H1 (cell line): ENCODE measurements at regions not wholly inside any gene's neighbourhood (a gene's known extent, or its start where the extent isn't known, plus 50 kb on each side); places are given as distances from the start of the nearest gene placed in this dataset.

Experiments
- BRCA1 ChIP-seq: IDR thresholded peaks from 2 replicates; pipeline ENCODE4 v1.6.1; 2012; ENCODE audit warnings: low read depth, low read length, improper control_type of control experiment
- CHD1 ChIP-seq: IDR thresholded peaks from 2 replicates; pipeline ENCODE4 v1.6.1; 2012; ENCODE audit warnings: low read depth, low read length, improper control_type of control experiment
- CREB1 ChIP-seq: IDR thresholded peaks from 2 replicates; pipeline ENCODE4 v1.6.1; 2012; ENCODE audit warnings: inconsistent platforms
- TF ChIP-seq, protein P1 (sequence below): IDR thresholded peaks from 2 replicates; pipeline ENCODE4 v1.6.1; 2012; ENCODE audit warnings: low read length, inconsistent platforms

DNA sequence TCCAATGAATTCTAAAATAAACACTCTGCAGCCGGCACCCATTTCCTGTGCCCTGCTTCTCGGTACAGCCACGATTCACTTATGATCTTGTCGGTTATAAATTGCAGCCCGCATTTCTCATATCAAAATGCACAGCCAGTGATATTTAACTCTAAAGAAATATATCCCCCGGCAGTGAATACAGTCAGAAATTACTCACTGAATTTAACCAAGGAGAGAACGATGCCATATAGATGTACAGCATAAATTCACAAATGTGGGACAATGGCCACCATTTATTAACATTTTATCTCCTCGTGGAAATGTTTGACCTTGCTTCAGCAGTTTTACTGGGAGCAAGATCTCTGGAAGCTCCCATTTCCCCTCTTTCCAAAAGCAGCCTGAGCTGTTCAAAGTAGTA is 1517.8 kb downstream of the BRD1 start (continued):
- TF ChIP-seq CHD1 = no peak
- no peak for TF ChIP-seq CREB1
- TF ChIP-seq, protein P1, sequence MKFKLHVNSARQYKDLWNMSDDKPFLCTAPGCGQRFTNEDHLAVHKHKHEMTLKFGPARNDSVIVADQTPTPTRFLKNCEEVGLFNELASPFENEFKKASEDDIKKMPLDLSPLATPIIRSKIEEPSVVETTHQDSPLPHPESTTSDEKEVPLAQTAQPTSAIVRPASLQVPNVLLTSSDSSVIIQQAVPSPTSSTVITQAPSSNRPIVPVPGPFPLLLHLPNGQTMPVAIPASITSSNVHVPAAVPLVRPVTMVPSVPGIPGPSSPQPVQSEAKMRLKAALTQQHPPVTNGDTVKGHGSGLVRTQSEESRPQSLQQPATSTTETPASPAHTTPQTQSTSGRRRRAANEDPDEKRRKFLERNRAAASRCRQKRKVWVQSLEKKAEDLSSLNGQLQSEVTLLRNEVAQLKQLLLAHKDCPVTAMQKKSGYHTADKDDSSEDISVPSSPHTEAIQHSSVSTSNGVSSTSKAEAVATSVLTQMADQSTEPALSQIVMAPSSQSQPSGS = no peak
- TF ChIP-seq BRCA1 = no peak
